GM23338 (cell line): ENCODE measurements at regions not wholly inside any gene's neighbourhood (a gene's known extent, or its start where the extent isn't known, plus 50 kb on each side); places are given as distances from the start of the nearest gene placed in this dataset.

Experiments used
- ATAC-seq: fragments of 200-7000 bp; cut with Tn5 transposase; 3 replicates; pipeline ENCODE4 v1.9.1; 2020
- DNase-seq: peaks from one replicate; pipeline ENCODE4 v3.0.0-alpha.2; 2015; ENCODE audit warnings: low spot score
- H2AFZ ChIP-seq: fragments of 200-600 bp; sonication (generic); 2 replicates; pipeline ENCODE4 v1.8.0; 2016; ENCODE audit warnings: antibody characterized with exemption, mild to moderate bottlenecking, moderate library complexity
- H3F3A ChIP-seq: fragments of 200-600 bp; sonication (generic); replicated peaks from 2 replicates; pipeline ENCODE4 v1.8.0; 2017; ENCODE audit warnings: antibody characterized with exemption, mixed run types, low read depth
- H3K27ac ChIP-seq: fragments of 200-600 bp; sonication (generic); 2 replicates; pipeline ENCODE4 v1.6.1; 2016; ENCODE audit warnings: low read depth
- H3K27me3 ChIP-seq: fragments of 200-600 bp; sonication (generic); 2 replicates; pipeline ENCODE4 v1.8.0; 2016; ENCODE audit warnings: mild to moderate bottlenecking, mixed run types, moderate library complexity; ENCODE audit not compliant: insufficient read depth
- H3K36me3 ChIP-seq: fragments of 200-600 bp; sonication (generic); 2 replicates; pipeline ENCODE4 v1.8.0; 2016; ENCODE audit warnings: mild to moderate bottlenecking; ENCODE audit not compliant: insufficient read depth
- H3K4me1 ChIP-seq: fragments of 200-600 bp; sonication (generic); 2 replicates; pipeline ENCODE4 v1.8.0; 2016; ENCODE audit warnings: mild to moderate bottlenecking, moderate library complexity; ENCODE audit not compliant: insufficient read depth
- H3K4me2 ChIP-seq: fragments of 200-600 bp; sonication (generic); 2 replicates; pipeline ENCODE4 v1.7.1; 2017; ENCODE audit warnings: mixed run types
- H3K4me3 ChIP-seq: fragments of 200-600 bp; sonication (generic); 2 replicates; pipeline ENCODE4 v1.6.1; 2016; ENCODE audit warnings: mixed run types
- H3K79me2 ChIP-seq: fragments of 200-600 bp; sonication (generic); replicated peaks from 2 replicates; pipeline ENCODE4 v1.8.0; 2017; ENCODE audit warnings: mild to moderate bottlenecking; ENCODE audit not compliant: insufficient read depth
- H3K9me2 ChIP-seq: fragments of 200-600 bp; sonication (generic); 2 replicates; pipeline ENCODE4 v1.8.0; 2017; ENCODE audit not compliant: insufficient read depth
- H4K20me1 ChIP-seq: fragments of 200-600 bp; sonication (generic); replicated peaks from 2 replicates; pipeline ENCODE4 v1.8.0; 2017; ENCODE audit warnings: mild to moderate bottlenecking; ENCODE audit not compliant: insufficient read depth
- H3K27ac Mint-ChIP-seq: 2 replicates; pipeline ENCODE4 v1.8.0; 2020; ENCODE audit warnings: inconsistent platforms, mild to moderate bottlenecking, moderate library complexity, mixed read lengths
- H3K27me3 Mint-ChIP-seq: 3 replicates; pipeline ENCODE4 v1.8.0; 2022; ENCODE audit warnings: low read depth, mild to moderate bottlenecking, moderate library complexity, mixed read lengths, inconsistent platforms; ENCODE audit not compliant: insufficient read depth, poor library complexity
- H3K36me3 Mint-ChIP-seq: 3 replicates; pipeline ENCODE4 v1.8.0; 2021; ENCODE audit warnings: low read depth, mild to moderate bottlenecking, inconsistent platforms, moderate library complexity, mixed read lengths
- H3K4me1 Mint-ChIP-seq: 3 replicates; pipeline ENCODE4 v1.8.0; 2020; ENCODE audit warnings: mild to moderate bottlenecking, inconsistent platforms, mixed read lengths
- H3K4me3 Mint-ChIP-seq: 3 replicates; pipeline ENCODE4 v1.8.0; 2021; ENCODE audit warnings: moderate library complexity, mild to moderate bottlenecking, inconsistent platforms, mixed read lengths
- H3K9me3 Mint-ChIP-seq: 3 replicates; pipeline ENCODE4 v1.8.0; 2020; ENCODE audit warnings: moderate library complexity, mild to moderate bottlenecking, inconsistent platforms, mixed read lengths
- CTCF ChIP-seq, 2 experiments: fragments of 200-600 bp in 1 of 2; sonication (generic) in 1 of 2; conservative IDR thresholded peaks; 2 replicates each; pipeline versions ENCODE4 v1.5.1 to v1.6.1; 2016 to 2017; ENCODE audit warnings: antibody characterized with exemption in 2 of 2, low read depth in 2 of 2, mild to moderate bottlenecking in 2 of 2, moderate library complexity in 1 of 2
- ETS1 ChIP-seq: IDR thresholded peaks from 2 replicates; pipeline ENCODE4 v1.6.1; 2016; ENCODE audit warnings: antibody characterized with exemption
- EZH2 ChIP-seq: fragments of 200-600 bp; sonication (generic); IDR thresholded peaks from one replicate; pipeline ENCODE4 v1.8.0; 2017; ENCODE audit warnings: antibody characterized with exemption, mild to moderate bottlenecking, low read depth; ENCODE audit not compliant: unreplicated experiment
- JUNB ChIP-seq: IDR thresholded peaks from one replicate; pipeline ENCODE4 v1.6.1; 2016; ENCODE audit warnings: antibody characterized with exemption; ENCODE audit not compliant: unreplicated experiment
- REST ChIP-seq: IDR thresholded peaks from one replicate; pipeline ENCODE4 v1.6.1; 2018; ENCODE audit warnings: antibody characterized with exemption; ENCODE audit not compliant: unreplicated experiment
- STAT1 ChIP-seq: IDR thresholded peaks from one replicate; pipeline ENCODE4 v1.6.1; 2016; ENCODE audit warnings: antibody characterized with exemption; ENCODE audit not compliant: unreplicated experiment
- ZNF114 ChIP-seq: fragments of 250-450 bp; sonication (Bioruptor Pico); IDR thresholded peaks from 2 replicates; pipeline ENCODE4 v1.5.0; 2020; ENCODE audit warnings: mild to moderate bottlenecking, moderate library complexity
- ZNF331 ChIP-seq: fragments of 250-450 bp; sonication (Bioruptor Pico); IDR thresholded peaks from 2 replicates; pipeline ENCODE4 v1.5.0; 2020; ENCODE audit warnings: low read depth, mild to moderate bottlenecking, moderate library complexity
- ZNF462 ChIP-seq: fragments of 250-450 bp; sonication (Bioruptor Pico); IDR thresholded peaks from 2 replicates; pipeline ENCODE4 v1.5.0; 2020; ENCODE audit warnings: mild to moderate bottlenecking, moderate library complexity

GRCh38 chr3:67118122-67118521, 120.0 kb downstream of the KBTBD8 start:
- no peaks in the 10 kb centered on the region for H3K4me1 ChIP-seq
- no peaks in the 10 kb centered on the region for H3F3A ChIP-seq
- H3K4me3 ChIP-seq: no peak overlapping the region
- no peak for TF ChIP-seq EZH2
- no peak for TF ChIP-seq ETS1
- no peak for TF ChIP-seq ZNF114 (CRISPR knock-in tag)
- TF ChIP-seq REST: no peak
- TF ChIP-seq ZNF331 (CRISPR knock-in tag): no peak
- TF ChIP-seq ZNF462 (CRISPR knock-in tag): no peak
- TF ChIP-seq CTCF (conservative IDR thresholded peaks at IDR 0.05; ENCODE audit: low read depth in 2 of 2): no peak
- no peak for TF ChIP-seq STAT1
- no peak for TF ChIP-seq JUNB
- no peaks in the 10 kb centered on the region for H3K79me2 ChIP-seq
- Mint-ChIP-seq H3K4me1 (no peaks in the 10 kb centered on the region), H3K4me3 (no peak overlapping the region), H3K36me3 (no peaks in the 10 kb centered on the region), H3K27me3 (no peaks in the 10 kb centered on the region), H3K9me3 (no peaks in the 10 kb centered on the region), H3K27ac (no peak overlapping the region)
- H3K27ac ChIP-seq: no peak overlapping the region
- no peak overlapping the region for H3K4me2 ChIP-seq
- DNase-seq: no peak
- H3K27me3 ChIP-seq: no peaks in the 10 kb centered on the region
- no peak overlapping the region for H2AFZ ChIP-seq
- no peaks in the 10 kb centered on the region for H3K9me2 ChIP-seq
- no peaks in the 10 kb centered on the region for H3K36me3 ChIP-seq
- no peaks in the 10 kb centered on the region for H4K20me1 ChIP-seq
- no peak for ATAC-seq
